K562 (cell line): ENCODE measurements at regions not wholly inside any gene's neighbourhood (a gene's known extent, or its start where the extent isn't known, plus 50 kb on each side); places are given as distances from the start of the nearest gene placed in this dataset.

ENCODE experiments used
- ATAC-seq: fragments of 200-7000 bp; cut with Tn5 transposase; 3 replicates; pipeline ENCODE4 v1.9.1; 2020; ENCODE audit warnings: moderate library complexity
- BruUV-seq: library from RNA; stranded (reverse); fragments of 400-500 nt; replicated peaks from 2 replicates; lab custom pipeline; 2021; lab: Mats Ljungman, UMichigan
- CTCF ChIA-PET: fragments of 300-600 bp; formaldehyde crosslinking; extraction: SDS; loops from one replicate; lab custom pipeline; 2021; ENCODE audit warnings: low intra/inter-chr PET ratio; lab: Yijun Ruan, JAX
- POLR2A ChIA-PET: fragments of 300-600, 350-650 bp; sonication (Branson Sonifier 250); formaldehyde crosslinking; extraction: SDS; loops from one replicate; lab custom pipeline; 2021; ENCODE audit warnings: antibody characterized with exemption, inconsistent platforms; lab: Yijun Ruan, JAX
- DNase-seq, 4 experiments: peaks; one replicate each; pipeline versions ENCODE4 v3.0.0 to v3.0.0-alpha.2; 2011 to 2018; ENCODE audit warnings: low spot score in 3 of 4, mixed read lengths in 3 of 4; ENCODE audit errors: extremely low read depth in 1 of 4
- FAIRE-seq: peaks from 2 replicates; lab custom pipeline; 2011; peaks lifted over from hg19 to GRCh38; lab: Jason Lieb, UNC
- H2AFZ ChIP-seq: 2 replicates; pipeline ENCODE4 v1.6.0; 2011; ENCODE audit warnings: low read depth, low read length, control low read depth, inconsistent platforms
- H3K27ac ChIP-seq: fragments of 200-600 bp; 3 replicates; pipeline ENCODE4 v1.8.0; 2011; ENCODE audit warnings: low read depth, mild to moderate bottlenecking, control low read depth, inconsistent platforms, low read length, moderate library complexity, mixed read lengths; ENCODE audit errors: extremely low read depth
- H3K27me3 ChIP-seq, 2 experiments: fragments of 300-600 bp in 1 of 2; 2 replicates in 1 of 2; 3 replicates in 1 of 2; pipeline versions ENCODE4 v1.6.0 to v1.8.0; 2011; ENCODE audit warnings: inconsistent platforms in 2 of 2, low read length in 2 of 2, mild to moderate bottlenecking in 1 of 2, mixed read lengths in 1 of 2, moderate library complexity in 1 of 2; ENCODE audit not compliant: control insufficient read depth in 2 of 2, insufficient read depth in 2 of 2
- H3K36me3 ChIP-seq: fragments of 300-600 bp; 3 replicates; pipeline ENCODE4 v1.8.0; 2011; ENCODE audit warnings: mild to moderate bottlenecking, low read length, inconsistent platforms; ENCODE audit not compliant: control insufficient read depth, insufficient read depth
- H3K4me1 ChIP-seq, 2 experiments: fragments of 200-600 bp in 1 of 2; replicated peaks in 1 of 2; 2 replicates in 1 of 2; 3 replicates in 1 of 2; pipeline versions ENCODE4 v1.5.1 to v1.8.0; 2011; ENCODE audit warnings: inconsistent platforms in 2 of 2, low read length in 2 of 2, mild to moderate bottlenecking in 1 of 2, mixed read lengths in 1 of 2, moderate library complexity in 1 of 2; ENCODE audit not compliant: control insufficient read depth in 2 of 2, insufficient read depth in 2 of 2
- H3K4me2 ChIP-seq: 2 replicates; pipeline ENCODE4 v1.6.1; 2011; ENCODE audit warnings: low read length, control low read depth, inconsistent platforms, mixed read lengths; ENCODE audit not compliant: insufficient read depth
- H3K4me3 ChIP-seq: fragments of 200-600 bp; sonication (generic), shearing (Covaris generic); 2 replicates; pipeline ENCODE4 v1.5.1; 2016; ENCODE audit warnings: control low read depth, inconsistent platforms
- H3K79me2 ChIP-seq: fragments of 200-600 bp; 3 replicates; pipeline ENCODE4 v1.8.0; 2011; ENCODE audit warnings: low read length, inconsistent platforms; ENCODE audit not compliant: control insufficient read depth, insufficient read depth
- H3K9ac ChIP-seq, 2 experiments: 2 replicates each; pipeline versions ENCODE4 v1.6.0 to v1.6.1; 2011; ENCODE audit warnings: low read depth in 2 of 2, low read length in 2 of 2, control low read depth in 1 of 2, inconsistent platforms in 1 of 2, mild to moderate bottlenecking in 1 of 2, mixed read lengths in 1 of 2; ENCODE audit not compliant: insufficient read depth in 1 of 2
- H3K9me1 ChIP-seq: one replicate; pipeline ENCODE4 v1.6.0; 2011; ENCODE audit warnings: inconsistent platforms, mild to moderate bottlenecking, low read length, moderate library complexity; ENCODE audit not compliant: control insufficient read depth, insufficient read depth
- H3K9me3 ChIP-seq: replicated peaks from 2 replicates; pipeline ENCODE4 v1.5.1; 2011; ENCODE audit warnings: low read depth, low read length, inconsistent platforms; ENCODE audit not compliant: control insufficient read depth, insufficient read depth
- H4K20me1 ChIP-seq: replicated peaks from 2 replicates; pipeline ENCODE4 v1.6.1; 2011; ENCODE audit warnings: low read length, inconsistent platforms, mixed read lengths; ENCODE audit not compliant: control insufficient read depth, insufficient read depth
- CHD7 ChIP-seq: fragments of 200-600 bp; sonication (generic); IDR thresholded peaks from one replicate; pipeline ENCODE4 v1.6.1; 2012; ENCODE audit warnings: mild to moderate bottlenecking, low read depth, low read length, inconsistent platforms
- IFI16 ChIP-seq: fragments of 250-450 bp; sonication (Bioruptor Pico); IDR thresholded peaks from 2 replicates; pipeline ENCODE4 v2.1.2; 2022; ENCODE audit warnings: mild to moderate bottlenecking, inconsistent platforms
- PCBP2 ChIP-seq: fragments of 200-400 bp; formaldehyde crosslinking; IDR thresholded peaks from 2 replicates; pipeline ENCODE4 v1.6.1; 2018; ENCODE audit warnings: low read length, low read depth, mild to moderate bottlenecking, moderate library complexity; ENCODE audit not compliant: poor library complexity, severe bottlenecking
- ZFP36 ChIP-seq: fragments of 150-350 bp; IDR thresholded peaks from 2 replicates; pipeline ENCODE4 v1.6.1; 2018; ENCODE audit warnings: low read length, low read depth; ENCODE audit not compliant: partially characterized antibody
- ZNF79 ChIP-seq: fragments of 250-450 bp; sonication (Bioruptor Pico); IDR thresholded peaks from 2 replicates; pipeline ENCODE4 v1.4.0; 2020; ENCODE audit warnings: low read depth, mild to moderate bottlenecking, moderate library complexity
- WGBS: fragments of 100-300 bp; shearing (Covaris generic); methylation state at CpG from one replicate; pipeline ENCODE4 v1.1.6; 2016; ENCODE audit warnings: low coverage, mixed read lengths; ENCODE audit not compliant: insufficient coverage; ENCODE audit errors: missing lambda C conversion rate; 5-methylcytosine and 5-hydroxymethylcytosine counted together
- in situ Hi-C: fragments of 300-500 bp; cut with MboI; formaldehyde crosslinking; loops from 4 replicates; pipeline ENCODE4 v1.15.0; 2018; ENCODE audit warnings: inconsistent platforms, mixed read lengths
- intact Hi-C: fragments of 100-400 bp; cut with micrococcal nuclease; formaldehyde crosslinking; loops from 2 replicates; pipeline ENCODE4 v1.14.2; 2022

GRCh38 chr2:120793682-120794403, 58.2 kb downstream of the GLI2 start:
- no peaks in the 10 kb centered on the region for H3K9me3 ChIP-seq
- H3K9ac ChIP-seq: no peak overlapping the region
- CTCF ChIA-PET: no interaction called here
- no peak for TF ChIP-seq IFI16
- TF ChIP-seq PCBP2: no peak
- TF ChIP-seq ZNF79 (CRISPR knock-in tag): no peak
- no peak for TF ChIP-seq CHD7
- TF ChIP-seq ZFP36: peak; percentile 13
- no peaks in the 10 kb centered on the region for H3K36me3 ChIP-seq
- no peaks in the 10 kb centered on the region for H3K9me1 ChIP-seq
- DNase-seq (no peak), FAIRE-seq (no peak), ATAC-seq (no peak)
- peaks cover 25 to 89% of the 10 kb centered on the region in 2 experiments; a peak in 4 of 5 replicates for H3K27me3 ChIP-seq
- no peak overlapping the region for H3K4me2 ChIP-seq
- no peaks in the 10 kb centered on the region for H3K79me2 ChIP-seq
- peaks cover 6% of the 10 kb centered on the region; the same call in 1 of the 2 replicates for H4K20me1 ChIP-seq
- 2% methylated on average over 10 of the region's 10 CpGs for WGBS
- no peaks in the 10 kb centered on the region; a peak in 1 of 5 replicates for H3K4me1 ChIP-seq
- H2AFZ ChIP-seq: no peak overlapping the region
- BruUV-seq: no TSS peak
- no peak overlapping the region for H3K27ac ChIP-seq
- in situ Hi-C loops: no loop called here
- no peak overlapping the region for H3K4me3 ChIP-seq
- intact Hi-C loops: no loop called here
- POLR2A ChIA-PET: interaction anchor here (0.9 kb wide), 1 partner anchor 9 kb away, joined by 4 read pairs; no protein-coding TSS in a partner anchor
